ENCODE measurements at regions not wholly inside any gene's neighbourhood (a gene's known extent, or its start where the extent isn't known, plus 50 kb on each side); places are given as distances from the start of the nearest gene placed in this dataset.

DNA sequence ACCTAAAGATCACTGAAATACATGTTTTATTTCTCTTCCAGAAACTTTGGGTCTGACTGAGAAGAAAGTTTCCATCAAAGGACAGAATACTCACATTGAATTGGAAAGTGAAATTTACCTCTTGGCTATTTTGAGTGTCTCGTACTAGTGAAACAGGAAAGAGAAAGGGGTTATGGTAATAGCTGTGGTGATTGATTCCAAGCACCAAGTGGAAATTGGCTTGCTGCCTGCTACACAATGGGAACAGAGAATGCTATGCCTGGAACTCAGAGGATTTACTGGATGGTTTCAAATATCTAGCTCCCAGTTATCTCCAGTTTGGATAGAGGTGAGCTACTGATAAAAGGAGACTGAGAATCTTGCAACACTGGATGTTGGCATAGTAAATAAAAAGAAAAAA lies 492.8 kb upstream of the FSIP2 start:
- TF ChIP-seq CTCF (IDR thresholded peaks at IDR 0.05; ENCODE audit: extremely low read depth in 1 of 2, insufficient read depth in 1 of 2, low read depth in 1 of 2, low read length in 2 of 2), result no peak
- no peak for TF ChIP-seq EZH2 (IDR thresholded peaks at IDR 0.05; ENCODE audit: borderline replicate concordance, low read depth, low read length, severe bottlenecking)
- TF ChIP-seq POLR2AphosphoS5 (IDR thresholded peaks at IDR 0.05; ENCODE audit: insufficient read depth, low read depth, low read length), result no peak
- TF ChIP-seq MYC (IDR thresholded peaks at IDR 0.05; ENCODE audit: low read depth, low read length), result no peak
- no peak for TF ChIP-seq MAX (IDR thresholded peaks at IDR 0.05; ENCODE audit: insufficient read depth, insufficient read length)
- no peak for TF ChIP-seq FOS (IDR thresholded peaks at IDR 0.05; ENCODE audit: borderline replicate concordance, insufficient read depth, low read length)
- no peak for TF ChIP-seq GATA2 (IDR thresholded peaks at IDR 0.05; ENCODE audit: insufficient read depth, insufficient read length, low read depth, low read length)
- TF ChIP-seq JUN (IDR thresholded peaks at IDR 0.05; ENCODE audit: borderline replicate concordance, insufficient read depth, insufficient read length, low read depth), result no peak
- no peak for TF ChIP-seq POLR2A (IDR thresholded peaks at IDR 0.05; ENCODE audit: low read depth, low read length)
- Histone ChIP-seq H3K79me2 (ENCODE audit: control insufficient read depth, insufficient read depth, low read length) (no peaks in the 10 kb centered on the region), H3K9me1 (replicated peaks; ENCODE audit: control insufficient read depth, extremely low read depth, insufficient read depth, low read length) (no peaks in the 10 kb centered on the region), H3K4me1 (ENCODE audit: control insufficient read depth, extremely low read depth, insufficient read depth, low read length) (no peaks in the 10 kb centered on the region), H3K27ac (ENCODE audit: insufficient read depth, low read depth, low read length) (no peak overlapping the region), H3K36me3 (ENCODE audit: control insufficient read depth in 2 of 2, extremely low read depth in 1 of 2, insufficient read depth in 2 of 2, low read length in 2 of 2) (no peaks in the 10 kb centered on the region), H3K27me3 (ENCODE audit: control insufficient read depth in 2 of 2, insufficient read depth in 2 of 2, low read length in 2 of 2) (no peaks in the 10 kb centered on the region), H2AFZ (ENCODE audit: low read depth, low read length) (no peak overlapping the region), H3K9ac (replicated peaks; ENCODE audit: extremely low read depth, insufficient read depth, low read length) (no peak overlapping the region), H3K4me2 (ENCODE audit: insufficient read depth, low read length) (no peak overlapping the region), H3K4me3 (replicated peaks in 1 of 3; ENCODE audit: insufficient read depth in 1 of 3, low read depth in 1 of 3, low read length in 3 of 3) (no peak overlapping the region), H4K20me1 (replicated peaks; ENCODE audit: control insufficient read depth, extremely low read depth, insufficient read depth, low read length) (no peaks in the 10 kb centered on the region), H3K9me3 (replicated peaks; ENCODE audit: control insufficient read depth, insufficient read depth, low read length) (no peaks in the 10 kb centered on the region)
- BruUV-seq (replicated peaks), result no TSS peak
- FAIRE-seq (no peak), DNase-seq (ENCODE audit: low read depth, low spot score) (no peak)
- dilution Hi-C loops (cut with MboI; ENCODE audit: extremely low pct_ligation_motif_present, low sequenced_read_pairs) (no loop called here), intact Hi-C loops (cut with micrococcal nuclease) (no loop called here)
- ChIA-PET CTCF (no interaction called here), POLR2A (no interaction called here)

All from endothelial cell of umbilical vein (primary cell).